LHCN-M2 (cell line): ENCODE measurements at regions not wholly inside any gene's neighbourhood (a gene's known extent, or its start where the extent isn't known, plus 50 kb on each side); places are given as distances from the start of the nearest gene placed in this dataset.
"Not testable (repeated sequence)": the region's sequence is repeated elsewhere in the genome, so short reads cannot be mapped to it uniquely, and the experiment has no call there.

ENCODE experiments used
- DNase-seq: peaks from one replicate; pipeline ENCODE4 v3.0.0-alpha.2; 2012; ENCODE audit warnings: low read depth

- DNase-seq = no peak
Measured at GRCh38 chr4:152064753-152065152, 303.9 kb upstream of the GATB start.

- DNase-seq = no peak
Measured at GRCh38 chr4:152064282-152064681, 303.5 kb upstream of the GATB start.

GRCh38 chr4:152063621-152064240, 302.9 kb upstream of the GATB start:
- peak; percentile 58 for DNase-seq

GRCh38 chr4:152062936-152063620, 302.3 kb upstream of the GATB start:
- DNase-seq = no peak

DNA sequence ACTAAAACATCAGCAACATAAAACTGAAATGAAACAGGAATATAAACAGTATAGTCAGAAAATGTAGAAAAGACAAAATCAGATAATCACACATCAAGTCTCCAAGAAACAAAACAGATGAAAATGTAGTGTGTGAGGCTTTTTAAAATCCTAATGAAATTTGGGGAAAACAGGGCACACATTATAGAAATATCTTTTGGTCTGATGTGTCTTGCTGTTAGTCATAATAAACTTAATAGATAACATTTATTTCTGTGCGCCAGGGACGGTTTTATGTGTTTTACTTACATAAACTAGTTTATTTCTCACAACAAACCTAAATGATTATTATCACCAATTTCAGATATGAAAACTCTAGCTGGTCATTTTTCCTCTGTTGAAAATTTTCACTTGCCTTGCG, 293.9 kb upstream of the GATB start:
- DNase-seq = no peak

GRCh38 chr4:152052451-152053057, 291.7 kb upstream of the GATB start:
- DNase-seq = no peak

DNA sequence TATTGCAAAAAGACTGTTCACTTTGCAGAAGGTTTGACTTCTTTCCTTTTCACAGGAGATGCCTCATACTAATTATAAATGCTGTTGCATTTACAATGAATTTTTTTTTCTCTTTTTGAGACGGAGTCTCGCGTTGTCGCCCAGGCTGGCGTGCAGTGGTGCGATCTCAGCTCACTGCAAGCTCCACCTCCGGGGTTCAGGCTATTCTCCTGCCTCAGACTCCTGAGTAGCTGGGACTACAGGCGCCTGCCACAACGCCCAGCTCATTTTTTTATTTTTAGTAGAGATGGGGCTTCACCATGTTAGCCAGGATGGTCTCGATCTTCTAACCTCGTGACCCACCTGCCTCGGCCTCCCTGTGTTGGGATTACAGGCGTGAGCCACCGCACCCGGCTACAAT, 290.5 kb upstream of the GATB start:
- not testable (repeated sequence) for DNase-seq

DNA sequence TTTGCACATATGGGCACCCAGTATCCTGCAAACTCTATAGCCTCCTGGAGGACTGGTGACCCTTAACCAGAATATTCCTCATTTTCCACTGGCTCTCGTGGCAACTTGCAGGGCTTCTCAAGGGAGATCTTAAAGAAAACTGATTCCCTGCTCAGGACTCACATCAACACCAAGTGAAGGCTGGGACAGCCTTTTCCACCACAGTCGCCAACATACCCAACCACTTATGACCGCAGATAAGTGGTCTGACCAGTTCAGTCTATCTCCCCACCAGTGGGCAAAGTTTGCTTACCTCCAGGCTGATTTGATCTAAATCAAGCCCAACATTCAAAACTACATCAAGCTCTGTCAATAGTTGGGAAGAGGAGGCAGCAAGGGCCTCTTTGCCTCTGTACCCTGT, 289.3 kb upstream of the GATB start:
- DNase-seq = no peak

DNA sequence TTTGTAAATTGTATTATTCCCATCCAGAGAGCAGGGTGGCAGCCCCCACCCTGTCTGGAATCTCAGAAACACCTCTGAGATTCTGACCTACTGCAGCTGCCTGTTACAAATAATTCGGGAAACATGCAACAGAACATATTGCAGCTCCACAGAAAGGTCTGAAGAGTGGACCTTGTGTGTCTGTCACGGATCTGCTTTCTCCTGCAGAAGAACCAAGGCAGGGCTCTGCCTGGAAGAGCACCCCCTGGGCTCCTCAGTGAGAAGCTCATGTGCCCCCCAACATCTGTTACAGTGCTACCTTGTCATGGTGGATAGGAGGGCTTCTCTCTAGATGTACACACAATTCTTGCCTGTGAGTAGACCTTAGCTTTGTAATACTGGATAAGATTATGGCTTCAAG, 286.6 kb upstream of the GATB start:
- DNase-seq = no peak

GRCh38 chr4:152045807-152046571, 285.2 kb upstream of the GATB start:
- DNase-seq = no peak

DNA sequence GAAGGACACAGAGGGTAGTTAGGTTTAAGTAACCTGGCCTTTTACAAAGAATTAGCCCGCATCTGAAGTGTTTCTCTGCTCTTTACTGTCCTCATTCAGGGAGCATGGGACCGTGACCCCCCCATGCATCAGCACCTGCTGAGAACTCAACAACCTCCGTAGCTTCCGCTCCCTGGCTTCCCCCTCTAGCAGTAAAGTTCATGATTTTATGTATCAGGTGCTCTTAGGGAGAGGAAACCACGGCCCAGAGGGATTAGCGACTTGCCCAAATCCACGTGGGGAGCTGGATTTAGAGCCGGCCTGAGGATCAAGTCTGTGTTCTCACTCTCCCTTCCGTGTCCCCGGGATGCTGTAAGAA, 284.6 kb upstream of the GATB start:
- no peak for DNase-seq

GRCh38 chr4:152044331-152045036, 283.7 kb upstream of the GATB start:
- no peak for DNase-seq

DNA sequence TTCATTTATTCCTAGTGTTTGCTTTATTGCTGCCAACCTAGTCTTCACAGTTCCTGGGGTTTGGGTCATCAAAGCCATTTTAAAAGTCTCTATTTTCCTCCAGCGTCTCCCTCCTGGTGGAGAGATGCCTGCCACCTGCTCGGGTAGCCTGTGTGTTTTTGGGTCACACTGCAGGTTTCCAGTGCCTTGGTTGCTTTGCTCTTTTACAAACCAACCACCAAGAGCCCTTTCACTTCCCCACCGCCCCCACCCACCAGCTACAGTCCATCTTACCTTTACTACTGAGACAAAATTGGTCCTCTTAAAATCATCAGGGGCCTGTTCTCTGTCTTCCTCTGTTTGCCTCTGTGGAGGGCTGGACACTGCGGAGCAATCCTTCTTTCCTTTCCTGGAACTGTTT, 280.5 kb upstream of the GATB start:
- DNase-seq = no peak

- no peak for DNase-seq
Measured at GRCh38 chr4:152039691-152040090, 278.9 kb upstream of the GATB start.

DNA sequence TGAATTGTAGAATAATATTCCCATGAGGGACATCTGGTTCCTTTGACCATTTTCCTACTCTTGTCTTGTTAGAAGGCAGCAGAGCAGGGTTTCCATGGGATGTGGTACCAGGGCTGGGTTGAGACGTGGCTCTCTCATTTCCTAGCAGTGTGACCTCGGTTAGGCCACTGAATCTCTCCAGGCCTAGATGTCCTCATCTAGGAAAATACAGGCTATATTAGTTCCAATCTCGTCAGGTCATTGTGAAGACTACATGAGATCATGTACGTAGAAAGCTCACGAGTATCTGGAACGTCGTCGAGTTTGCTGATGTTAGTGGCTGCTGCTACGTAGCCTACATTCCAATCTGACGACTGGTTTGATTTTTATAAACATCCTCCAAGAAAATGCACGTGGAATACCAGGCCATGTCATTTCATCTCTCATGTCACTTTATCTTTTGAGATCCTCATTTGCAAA, 278.2 kb upstream of the GATB start:
- peak; percentile 13 for DNase-seq

GRCh38 chr4:152038238-152038637, 277.4 kb upstream of the GATB start:
- DNase-seq = no peak

DNA sequence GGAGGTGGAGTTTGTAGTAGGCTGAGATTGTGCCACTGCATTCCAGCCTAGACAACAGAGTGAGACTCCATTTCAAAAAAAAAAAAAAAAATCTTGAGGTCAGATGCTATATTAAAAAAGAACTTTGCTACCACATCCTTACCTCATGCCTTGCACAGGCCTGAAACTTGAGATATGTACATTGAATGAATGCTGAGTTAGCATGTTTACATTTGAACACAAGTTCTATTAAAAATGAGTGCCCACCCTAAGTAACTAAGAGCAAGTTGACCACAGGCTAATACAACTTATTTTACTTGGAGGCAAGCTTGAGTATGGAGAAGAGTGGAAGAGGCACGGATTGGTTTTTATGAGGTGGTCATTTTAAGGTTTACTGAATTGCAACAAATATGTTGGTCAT, 276.6 kb upstream of the GATB start:
- DNase-seq = no peak

DNA sequence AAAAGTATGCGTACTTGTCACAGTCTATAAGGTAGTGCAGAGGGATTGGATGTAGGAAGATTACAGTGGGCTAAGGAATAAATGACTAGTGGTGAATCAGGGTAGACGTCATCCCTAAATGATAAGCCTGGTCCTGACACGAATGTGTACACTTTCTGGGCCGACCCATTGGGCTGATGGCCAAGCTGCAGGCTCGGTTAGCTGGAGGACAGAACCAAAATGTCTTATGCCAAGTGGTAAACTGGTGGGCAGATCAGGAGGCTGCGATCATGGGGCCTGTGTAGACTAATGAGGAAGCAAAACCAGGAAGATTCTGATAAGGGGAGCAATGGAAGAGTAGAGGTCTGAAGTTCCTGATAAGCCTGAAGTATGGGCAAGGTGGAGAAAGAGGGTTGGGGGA, 272.8 kb upstream of the GATB start:
- DNase-seq = no peak

DNA sequence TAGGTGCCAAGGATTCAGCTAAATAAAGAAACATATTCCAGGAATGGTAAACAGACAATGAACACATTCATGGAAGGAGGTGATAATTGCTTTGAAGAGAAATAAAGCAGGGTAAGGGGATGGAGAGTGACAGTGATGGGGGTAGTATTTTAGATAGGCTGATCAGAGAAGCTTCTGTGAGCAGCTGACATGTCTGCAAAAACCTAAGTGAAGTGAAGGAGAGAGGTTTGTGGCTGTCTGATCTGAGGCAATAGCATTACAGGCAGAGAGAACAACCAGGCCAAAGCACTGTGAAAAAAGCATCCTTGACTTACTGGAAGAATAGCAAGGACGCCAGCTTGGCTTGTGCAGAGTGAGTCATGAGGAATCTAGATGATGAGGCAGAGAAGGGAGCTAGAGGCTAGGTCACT, 271.9 kb upstream of the GATB start:
- DNase-seq = peak; percentile 20

DNA sequence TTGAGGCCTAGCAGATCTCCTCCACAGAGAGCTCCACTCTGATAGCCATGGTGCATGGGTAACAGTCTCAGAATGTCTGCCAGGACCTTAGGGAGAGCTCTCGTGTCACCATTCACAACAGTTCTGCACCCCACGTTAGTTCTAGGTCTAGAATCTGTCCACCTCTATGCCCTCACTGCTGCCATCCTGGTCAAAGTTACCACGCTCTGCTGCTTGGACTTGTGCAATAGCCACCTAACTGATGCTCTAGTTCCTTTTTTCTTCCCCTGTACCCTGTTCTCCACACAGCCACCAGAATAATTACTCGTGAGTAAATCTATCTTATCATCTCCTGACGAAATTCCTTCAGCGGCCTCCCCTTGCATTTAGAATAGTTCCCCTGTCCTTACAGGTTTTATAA, 268.8 kb upstream of the GATB start:
- no peak for DNase-seq

GRCh38 chr4:152028131-152028530, 267.3 kb upstream of the GATB start:
- DNase-seq = no peak

GRCh38 chr4:152024881-152025280, 264.1 kb upstream of the GATB start:
- no peak for DNase-seq
